ENCODE measurements at regions not wholly inside any gene's neighbourhood (a gene's known extent, or its start where the extent isn't known, plus 50 kb on each side); places are given as distances from the start of the nearest gene placed in this dataset.

- no peak for DNase-seq
Observed at GRCh38 chr1:38126970-38127369, 80.4 kb upstream of the POU3F1 start.

DNA sequence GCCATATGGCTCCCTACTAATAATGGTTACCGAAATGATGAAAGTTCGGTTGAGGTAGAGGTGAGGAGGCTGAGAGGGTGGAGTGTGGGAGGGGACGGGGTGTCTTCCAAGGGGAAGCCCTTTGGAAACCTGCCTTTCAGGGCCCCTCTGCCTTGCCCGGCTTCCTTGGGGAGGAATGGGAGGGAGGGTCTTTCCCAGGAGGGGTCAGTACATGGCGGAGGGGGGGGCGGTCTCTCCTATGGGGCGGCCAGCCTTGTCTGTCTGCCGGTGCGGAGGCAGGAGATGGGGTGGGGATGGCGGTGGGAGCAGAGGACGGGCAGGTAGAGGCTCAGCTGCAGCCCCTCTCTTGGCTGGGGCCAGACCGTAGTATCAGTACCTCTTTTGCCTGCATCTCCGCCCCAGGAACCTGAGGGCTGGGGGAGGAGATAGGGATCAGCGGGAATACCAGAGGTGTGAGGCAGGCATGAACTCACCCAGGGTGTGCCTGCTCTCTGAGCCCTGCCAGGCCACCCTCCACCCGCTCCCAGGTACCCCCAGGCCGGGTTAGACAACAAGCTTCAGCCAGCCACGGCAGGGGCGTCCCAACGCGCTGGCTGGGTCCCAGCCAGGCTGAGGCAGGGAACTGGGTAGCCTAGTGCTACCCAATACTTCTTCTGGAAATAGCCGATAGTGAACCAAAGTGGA, 79.4 kb upstream of the POU3F1 start:
- no peak for DNase-seq

- DNase-seq, result no peak
Observed at GRCh38 chr1:38125016-38125415, 78.4 kb upstream of the POU3F1 start.

DNA sequence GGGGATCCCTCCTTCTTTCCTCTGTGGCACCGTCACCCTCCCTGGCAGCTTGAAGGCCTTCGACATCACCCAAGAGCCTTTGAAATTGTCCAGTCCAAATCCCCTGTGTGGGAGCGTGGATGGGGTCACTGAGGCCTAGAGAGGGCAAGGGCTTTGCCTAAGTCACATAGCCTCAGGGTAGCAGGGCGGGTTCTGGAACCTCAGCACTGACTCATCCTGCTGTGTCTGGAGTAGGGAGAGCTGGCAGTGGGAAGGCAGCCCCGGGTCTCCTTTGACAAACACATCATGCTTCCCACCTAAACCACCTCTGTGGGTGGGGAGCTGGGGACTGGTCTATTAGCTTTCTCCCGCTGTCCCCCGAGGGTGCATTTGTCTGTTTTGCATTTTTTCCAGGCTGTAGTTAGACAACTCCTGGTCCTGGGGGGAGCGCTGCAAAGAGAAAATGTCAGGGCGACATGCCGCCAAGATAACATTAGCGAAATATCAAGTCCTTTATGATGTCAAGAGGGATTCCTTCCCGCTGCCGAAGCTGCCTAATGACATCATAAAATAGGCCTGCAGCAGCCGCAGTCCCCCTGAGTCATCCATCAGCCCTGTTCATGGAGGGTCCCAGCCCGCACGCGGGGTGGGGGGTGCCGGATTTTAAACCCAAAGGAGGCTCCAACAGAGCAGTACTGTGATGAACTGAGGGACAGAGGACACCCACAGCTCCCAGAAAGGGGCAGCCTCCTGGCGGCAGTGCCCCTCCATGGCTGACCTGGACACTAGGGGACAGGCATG, 77.0 kb upstream of the POU3F1 start:
- no peak for DNase-seq

GRCh38 chr1:38121231-38121680, 74.7 kb upstream of the POU3F1 start:
- no peak for DNase-seq

DNA sequence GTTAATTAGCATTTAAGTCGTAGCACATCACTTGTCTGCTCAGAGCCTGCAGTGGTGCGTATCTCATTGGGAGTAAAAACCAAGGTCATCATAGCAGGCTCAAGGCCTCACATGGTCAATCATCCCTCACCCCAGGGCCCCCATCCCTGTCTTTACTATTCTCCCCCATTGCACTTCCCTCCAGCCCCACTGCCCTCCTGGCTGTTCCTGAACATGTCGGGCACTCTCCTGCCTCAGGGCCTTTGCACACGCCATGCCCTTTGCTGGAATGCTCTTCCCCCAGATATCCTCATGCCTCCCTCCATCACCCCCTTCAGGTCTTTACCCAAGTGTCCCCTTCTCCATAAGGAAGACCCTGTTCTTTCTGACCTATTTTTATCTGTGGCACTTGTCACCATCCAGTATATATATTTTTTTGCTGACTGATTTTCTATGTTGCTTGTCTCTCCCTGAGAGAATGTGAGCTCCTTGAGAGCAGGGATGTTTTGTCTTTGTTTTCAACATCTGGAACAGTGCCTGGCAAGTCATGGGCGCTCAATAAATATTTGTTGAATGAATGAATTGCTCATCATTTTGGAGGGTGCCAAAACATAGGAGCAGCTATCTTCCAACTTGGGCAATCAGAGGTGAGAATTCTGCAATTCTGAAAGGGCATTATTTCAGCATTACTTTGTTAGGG, 74.1 kb upstream of the POU3F1 start:
- DNase-seq, result no peak

DNA sequence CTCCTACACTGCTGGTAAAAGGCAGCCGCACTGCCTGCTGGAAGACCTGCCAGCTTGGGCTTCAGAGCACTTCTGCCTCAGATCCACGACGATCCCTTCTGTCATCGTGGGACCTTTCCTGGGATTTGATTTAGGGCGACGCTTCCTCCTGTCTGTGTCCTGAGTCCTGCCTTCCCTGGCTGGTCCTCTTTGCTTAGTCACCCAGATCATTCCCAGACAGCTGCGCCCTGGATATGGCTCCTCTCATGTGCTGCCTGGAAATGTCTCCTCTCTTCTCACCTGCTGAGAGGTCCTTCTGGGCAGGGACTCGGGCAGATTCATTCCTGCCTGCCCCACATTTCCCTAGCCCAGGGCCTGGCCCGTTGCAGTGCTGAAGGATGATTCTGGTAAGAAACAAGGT, 72.4 kb upstream of the POU3F1 start:
- DNase-seq, result no peak

DNA sequence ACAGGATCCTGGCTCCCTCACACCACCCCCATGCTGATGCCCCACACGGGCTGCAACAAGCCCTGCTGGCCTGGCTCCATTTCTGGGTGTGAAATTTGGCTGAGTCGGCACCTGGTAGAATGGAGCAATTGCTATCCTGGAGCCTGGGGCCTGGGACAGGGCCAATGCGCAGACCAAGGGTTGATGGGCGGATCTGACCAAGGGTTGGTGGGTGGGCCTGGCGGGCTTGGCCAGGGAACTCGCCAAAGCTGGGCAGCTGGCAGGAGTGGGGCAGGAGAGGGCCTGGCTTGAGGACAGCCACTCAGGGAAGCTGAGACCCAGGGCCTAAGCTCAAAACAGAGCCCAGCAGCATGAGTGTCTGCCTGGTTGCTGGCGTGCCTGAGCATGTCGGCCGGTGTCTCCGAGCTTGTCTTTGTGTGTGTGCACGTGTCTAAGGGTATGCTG, 70.9 kb upstream of the POU3F1 start:
- no peak for DNase-seq

- DNase-seq, result no peak
Observed at GRCh38 chr1:38115682-38116202, 69.1 kb upstream of the POU3F1 start.

DNA sequence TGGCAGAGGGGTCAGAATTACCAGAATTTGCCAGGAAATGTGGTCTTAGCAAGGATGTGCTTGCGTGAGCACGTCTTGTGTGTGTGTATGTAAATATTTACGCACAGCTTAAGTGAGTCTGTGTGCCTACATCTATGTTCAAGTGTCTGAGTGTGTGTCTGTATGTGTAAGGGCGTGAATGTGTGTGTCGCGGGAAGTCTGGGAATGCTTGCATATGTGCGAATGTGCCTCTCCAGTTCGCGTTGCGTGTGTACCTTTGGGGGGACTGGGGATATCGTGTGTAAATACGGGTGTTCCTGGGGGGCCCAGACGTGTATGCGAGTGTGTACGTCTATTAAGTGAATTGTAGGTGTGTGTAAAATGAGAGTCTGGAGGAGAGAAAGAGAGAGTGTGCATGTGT, 68.6 kb upstream of the POU3F1 start:
- DNase-seq, result no peak

GRCh38 chr1:38114241-38115026, 67.8 kb upstream of the POU3F1 start:
- DNase-seq, result no peak

- no peak for DNase-seq
Observed at GRCh38 chr1:38113159-38113666, 66.6 kb upstream of the POU3F1 start.

DNA sequence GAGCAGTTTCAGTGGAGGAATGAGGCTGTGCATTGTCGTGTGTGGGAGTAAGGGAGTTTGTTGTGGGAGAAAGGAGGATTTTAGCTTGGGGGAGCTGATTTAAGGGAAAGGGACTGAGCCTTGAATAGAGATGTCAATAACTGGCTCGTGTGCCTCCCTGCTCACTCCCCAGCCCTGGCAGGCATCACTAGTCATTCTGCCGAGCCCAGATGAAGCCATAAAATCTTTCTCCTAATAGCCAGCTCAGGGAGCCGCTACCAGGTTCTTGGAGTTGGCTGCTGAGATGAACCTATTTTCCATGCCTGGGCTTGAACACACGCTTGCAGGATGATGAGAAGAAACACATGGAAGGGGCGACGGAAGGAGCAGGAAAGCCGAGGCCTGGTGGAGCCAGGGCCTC, 65.0 kb upstream of the POU3F1 start:
- no peak for DNase-seq

- DNase-seq, result no peak
Observed at GRCh38 chr1:38105267-38105666, 58.7 kb upstream of the POU3F1 start.

DNA sequence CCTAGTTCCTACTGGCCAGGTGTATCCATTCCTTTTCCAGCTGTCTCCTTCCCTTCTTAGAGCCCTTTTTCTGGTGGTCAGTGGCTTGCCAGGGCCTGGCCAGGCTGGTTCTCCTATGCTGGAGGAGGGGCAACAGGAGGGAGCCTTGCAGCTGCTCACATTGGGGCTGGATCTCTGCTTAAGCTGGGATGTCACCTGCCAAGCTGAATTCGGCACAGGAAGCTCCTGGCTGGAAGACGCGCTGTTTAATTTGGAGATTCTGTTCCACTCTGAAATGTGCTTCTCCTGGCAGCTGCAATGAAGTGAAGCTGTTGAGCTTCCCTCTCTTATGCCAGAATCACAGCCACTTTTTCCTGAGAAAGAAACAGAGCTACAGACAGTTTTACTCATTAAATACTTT, 56.0 kb upstream of the POU3F1 start:
- no peak for DNase-seq

- DNase-seq, result no peak
Observed at GRCh38 chr1:38101037-38101785, 54.6 kb upstream of the POU3F1 start.

- no peak for DNase-seq
Observed at GRCh38 chr1:38098101-38098847, 51.7 kb upstream of the POU3F1 start.

- no peak for DNase-seq
Observed at GRCh38 chr1:38097284-38097898, 50.8 kb upstream of the POU3F1 start.
